DND-41 (cell line): ENCODE measurements at regions not wholly inside any gene's neighbourhood (a gene's known extent, or its start where the extent isn't known, plus 50 kb on each side); places are given as distances from the start of the nearest gene placed in this dataset.
A peak's percentile ranks its signal among the peaks of the same experiment; 100 is the strongest.

Experiments
- ATAC-seq: fragments of 200-7000 bp; cut with Tn5 transposase; 3 replicates; pipeline ENCODE4 v1.9.1; 2021; ENCODE audit warnings: low read depth; ENCODE audit not compliant: insufficient read depth
- DNase-seq: peaks from one replicate; pipeline ENCODE4 v3.0.0-alpha.2; 2020
- H2AFZ ChIP-seq: 2 replicates; pipeline ENCODE4 v1.6.0; 2012; ENCODE audit warnings: low read depth, low read length
- H3K27ac ChIP-seq: 2 replicates; pipeline ENCODE4 v1.5.1; 2012; ENCODE audit warnings: low read length, inconsistent platforms
- H3K27me3 ChIP-seq: fragments of 200-600 bp; sonication (generic); 2 replicates; pipeline ENCODE4 v1.6.0; 2012; ENCODE audit warnings: low read length, mild to moderate bottlenecking, inconsistent platforms; ENCODE audit not compliant: insufficient read depth, poor library complexity
- H3K36me3 ChIP-seq: 2 replicates; pipeline ENCODE4 v1.5.1; 2012; ENCODE audit warnings: low read length, inconsistent platforms; ENCODE audit not compliant: insufficient read depth
- H3K4me1 ChIP-seq: 2 replicates; pipeline ENCODE4 v1.5.1; 2012; ENCODE audit warnings: mild to moderate bottlenecking, low read length; ENCODE audit not compliant: insufficient read depth
- H3K4me2 ChIP-seq: 2 replicates; pipeline ENCODE4 v1.6.0; 2012; ENCODE audit warnings: mild to moderate bottlenecking, moderate library complexity, low read length, inconsistent platforms; ENCODE audit not compliant: insufficient read depth
- H3K4me3 ChIP-seq, 2 experiments: fragments of 200-600 bp in 1 of 2; shearing (Covaris generic) in 1 of 2; 2 replicates each; pipeline ENCODE4 v1.5.1; 2012 to 2016; ENCODE audit warnings: inconsistent platforms in 2 of 2, low read length in 2 of 2, mild to moderate bottlenecking in 2 of 2, low read depth in 1 of 2, moderate library complexity in 1 of 2
- H3K79me2 ChIP-seq: 2 replicates; pipeline ENCODE4 v1.6.0; 2012; ENCODE audit warnings: low read length, inconsistent platforms; ENCODE audit not compliant: insufficient read depth
- H3K9ac ChIP-seq: 2 replicates; pipeline ENCODE4 v1.6.0; 2012; ENCODE audit warnings: low read depth, mild to moderate bottlenecking, inconsistent platforms, low read length, moderate library complexity
- H3K9me3 ChIP-seq: 2 replicates; pipeline ENCODE4 v1.5.1; 2012; ENCODE audit warnings: low read length, moderate library complexity, mild to moderate bottlenecking, inconsistent platforms; ENCODE audit not compliant: insufficient read depth, severe bottlenecking
- H4K20me1 ChIP-seq: 2 replicates; pipeline ENCODE4 v1.6.0; 2012; ENCODE audit warnings: low read length; ENCODE audit not compliant: insufficient read depth
- EZH2 ChIP-seq: IDR thresholded peaks from 3 replicates; pipeline ENCODE4 v1.6.1; 2012; ENCODE audit warnings: borderline replicate concordance, low read depth, mild to moderate bottlenecking, moderate library complexity, low read length, inconsistent platforms; ENCODE audit not compliant: severe bottlenecking
- TF ChIP-seq, protein P1 (sequence below): IDR thresholded peaks from 2 replicates; pipeline ENCODE4 v1.5.1; 2012; ENCODE audit warnings: borderline replicate concordance, low read length, moderate library complexity, mild to moderate bottlenecking; ENCODE audit not compliant: poor library complexity, severe bottlenecking; ENCODE audit errors: extremely low read depth

DNA sequence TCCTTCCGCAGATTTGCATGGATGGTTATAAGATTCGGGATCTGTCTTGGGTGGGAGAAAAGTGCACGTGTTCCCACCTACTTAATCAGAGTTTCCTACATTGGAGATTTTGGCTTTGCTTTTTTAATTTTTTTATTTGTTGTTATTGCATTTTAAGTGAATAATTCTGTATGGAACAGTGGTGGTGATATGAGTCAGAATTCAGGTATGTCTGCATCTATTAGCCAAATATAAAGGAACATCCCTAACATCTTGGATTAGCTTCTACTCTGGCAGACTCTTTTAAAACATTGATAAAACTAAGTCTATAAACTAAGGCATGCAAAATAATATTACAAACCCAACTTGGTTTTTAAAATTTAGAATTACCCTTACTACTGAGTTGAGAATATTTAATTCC is 659.8 kb upstream of the EPHA5 start:
- H3K4me2 ChIP-seq, result no peak overlapping the region
- TF ChIP-seq EZH2, result no peak
- TF ChIP-seq, protein P1, sequence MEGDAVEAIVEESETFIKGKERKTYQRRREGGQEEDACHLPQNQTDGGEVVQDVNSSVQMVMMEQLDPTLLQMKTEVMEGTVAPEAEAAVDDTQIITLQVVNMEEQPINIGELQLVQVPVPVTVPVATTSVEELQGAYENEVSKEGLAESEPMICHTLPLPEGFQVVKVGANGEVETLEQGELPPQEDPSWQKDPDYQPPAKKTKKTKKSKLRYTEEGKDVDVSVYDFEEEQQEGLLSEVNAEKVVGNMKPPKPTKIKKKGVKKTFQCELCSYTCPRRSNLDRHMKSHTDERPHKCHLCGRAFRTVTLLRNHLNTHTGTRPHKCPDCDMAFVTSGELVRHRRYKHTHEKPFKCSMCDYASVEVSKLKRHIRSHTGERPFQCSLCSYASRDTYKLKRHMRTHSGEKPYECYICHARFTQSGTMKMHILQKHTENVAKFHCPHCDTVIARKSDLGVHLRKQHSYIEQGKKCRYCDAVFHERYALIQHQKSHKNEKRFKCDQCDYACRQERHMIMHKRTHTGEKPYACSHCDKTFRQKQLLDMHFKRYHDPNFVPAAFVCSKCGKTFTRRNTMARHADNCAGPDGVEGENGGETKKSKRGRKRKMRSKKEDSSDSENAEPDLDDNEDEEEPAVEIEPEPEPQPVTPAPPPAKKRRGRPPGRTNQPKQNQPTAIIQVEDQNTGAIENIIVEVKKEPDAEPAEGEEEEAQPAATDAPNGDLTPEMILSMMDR, result no peak
- no peaks in the 10 kb centered on the region for H3K9me3 ChIP-seq
- H3K79me2 ChIP-seq, result no peaks in the 10 kb centered on the region
- H4K20me1 ChIP-seq, result no peaks in the 10 kb centered on the region
- H3K4me3 ChIP-seq, result no peak overlapping the region
- no peaks in the 10 kb centered on the region for H3K27me3 ChIP-seq
- H3K9ac ChIP-seq, result no peak overlapping the region
- no peak overlapping the region for H2AFZ ChIP-seq
- no peaks in the 10 kb centered on the region for H3K36me3 ChIP-seq
- no peaks in the 10 kb centered on the region for H3K4me1 ChIP-seq
- ATAC-seq (no peak), DNase-seq (no peak)
- no peak overlapping the region for H3K27ac ChIP-seq

DNA sequence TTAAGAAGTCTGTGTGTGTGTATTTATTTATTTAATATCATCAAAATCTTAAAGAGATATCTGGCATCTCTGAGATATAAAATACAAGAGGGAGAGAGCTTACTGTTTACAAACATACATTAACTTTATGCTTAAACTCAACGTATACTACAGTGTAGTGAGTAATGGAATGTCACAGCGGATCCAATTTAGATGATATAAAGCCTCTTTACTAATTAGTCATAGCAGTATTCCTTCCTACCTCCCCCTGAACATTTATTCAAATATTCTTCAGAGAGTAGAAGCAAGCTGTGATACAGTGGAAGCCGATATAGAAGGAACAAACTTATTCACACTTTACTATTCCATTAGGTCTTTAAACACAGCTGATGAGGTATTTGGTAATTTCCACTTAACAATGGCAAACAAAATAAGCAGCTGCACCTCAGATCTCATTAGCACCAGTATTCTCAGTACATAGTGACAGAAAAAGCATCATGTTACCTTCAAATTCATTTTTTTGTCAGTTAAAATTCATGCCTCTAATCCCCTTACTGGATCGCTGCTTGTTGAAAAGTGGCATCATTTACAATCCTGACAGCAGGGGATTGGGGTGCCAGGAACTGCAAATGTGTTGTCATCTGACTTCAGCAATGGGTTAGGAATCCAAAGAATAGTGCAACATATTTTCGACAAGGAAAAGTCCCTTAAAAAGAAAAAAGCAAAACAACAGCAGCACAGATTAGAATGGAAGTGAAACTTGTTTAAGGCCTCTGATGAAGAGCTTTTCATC is 658.7 kb upstream of the EPHA5 start:
- Histone ChIP-seq H3K4me3 (no peak overlapping the region), H2AFZ (0 out of 2 replicates have a peak overlapping the region, but pooled peaks have one; percentile 3), H4K20me1 (no peaks in the 10 kb centered on the region), H3K36me3 (no peaks in the 10 kb centered on the region), H3K79me2 (no peaks in the 10 kb centered on the region), H3K4me1 (no peaks in the 10 kb centered on the region), H3K27me3 (no peaks in the 10 kb centered on the region), H3K9me3 (no peaks in the 10 kb centered on the region), H3K27ac (no peak overlapping the region), H3K9ac (no peak overlapping the region), H3K4me2 (no peak overlapping the region)
- no peak for TF ChIP-seq EZH2
- TF ChIP-seq, protein P1, result no peak
- DNase-seq, result no peak
- ATAC-seq, result no peak

DNA sequence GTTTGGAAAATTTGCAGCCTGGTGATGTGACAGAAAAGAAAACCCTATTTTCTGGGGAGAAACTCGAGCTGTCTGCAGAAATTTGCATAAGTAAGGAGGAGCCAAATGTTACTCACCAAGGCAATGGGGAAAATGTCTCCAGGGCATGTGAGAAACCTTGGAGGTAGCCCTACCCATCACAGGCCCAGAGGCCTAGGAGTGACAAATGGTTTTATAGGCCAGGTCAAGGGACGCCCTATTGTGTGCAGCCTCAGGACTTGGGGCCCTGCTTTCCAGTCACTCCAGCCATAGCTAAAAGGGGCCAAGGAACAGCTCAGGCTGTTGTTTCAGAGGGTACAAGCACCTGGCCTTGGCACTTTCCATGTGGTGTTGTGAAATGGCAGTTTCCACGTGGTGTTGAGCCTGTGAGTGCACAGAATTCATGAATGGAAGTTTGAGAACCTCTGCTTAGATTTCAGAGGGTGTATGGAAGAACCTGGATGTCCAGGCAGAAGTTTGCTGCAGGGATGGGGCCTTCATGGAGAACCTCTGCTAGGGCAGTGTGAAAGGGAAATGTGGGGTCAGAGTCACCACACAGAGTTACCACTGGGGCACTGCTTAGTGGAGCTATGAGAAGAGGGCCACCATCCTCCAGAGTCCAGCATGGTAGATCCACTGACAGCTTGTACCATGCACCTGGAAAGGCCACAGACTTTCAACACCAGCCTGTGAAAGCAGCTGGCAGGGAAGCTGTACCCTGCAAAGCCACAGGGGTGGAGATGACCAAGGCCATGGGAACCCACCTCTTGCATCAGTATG is 637.6 kb upstream of the EPHA5 start:
- no peaks in the 10 kb centered on the region for H3K27me3 ChIP-seq
- H3K4me2 ChIP-seq, result no peak overlapping the region
- no peaks in the 10 kb centered on the region for H3K36me3 ChIP-seq
- H3K79me2 ChIP-seq, result no peaks in the 10 kb centered on the region
- no peaks in the 10 kb centered on the region for H4K20me1 ChIP-seq
- H3K4me1 ChIP-seq, result no peaks in the 10 kb centered on the region
- no peak overlapping the region for H3K27ac ChIP-seq
- no peak for TF ChIP-seq EZH2
- TF ChIP-seq, protein P1, result no peak
- no peak for ATAC-seq
- DNase-seq, result no peak
- H3K9ac ChIP-seq, result no peak overlapping the region
- peaks cover 16% of the 10 kb centered on the region for H3K9me3 ChIP-seq
- no peak overlapping the region for H2AFZ ChIP-seq
- H3K4me3 ChIP-seq, result no peak overlapping the region
